ENCODE measurements at regions not wholly inside any gene's neighbourhood (a gene's known extent, or its start where the extent isn't known, plus 50 kb on each side); places are given as distances from the start of the nearest gene placed in this dataset.
A peak's percentile ranks its signal among the peaks of the same experiment; 100 is the strongest.

GRCh38 chr15:39290711-39291435, 290.0 kb upstream of the THBS1 start:
- 100% methylated on average over 1 of the region's 4 CpGs; no CpG with 5 or more reads in 1 of the 2 experiments for WGBS, 2 experiments (ENCODE audit: insufficient coverage in 2 of 2)

GRCh38 chr15:39291690-39292089, 289.2 kb upstream of the THBS1 start:
- WGBS, 2 experiments (ENCODE audit: insufficient coverage in 2 of 2): 100% methylated on average over 1 of the region's 3 CpGs; no CpG with 5 or more reads in 1 of the 2 experiments
- peaks cover 12% of the 10 kb centered on the region for H3K4me1 ChIP-seq (ENCODE audit: control insufficient read depth, insufficient read depth, low read length, poor library complexity, severe bottlenecking)
- H3K36me3 ChIP-seq (ENCODE audit: control insufficient read depth, insufficient read depth, low read length): no peaks in the 10 kb centered on the region
- H3K4me3 ChIP-seq (ENCODE audit: extremely low read depth, insufficient read depth, low read length, poor library complexity, severe bottlenecking): no peak overlapping the region
- H3K9me3 ChIP-seq (ENCODE audit: control insufficient read depth, low read length): no peaks in the 10 kb centered on the region
- H3K27ac ChIP-seq (ENCODE audit: low read depth, low read length, severe bottlenecking): no peak overlapping the region

More at GRCh38 chr15:39290711-39291435, 290.0 kb upstream of the THBS1 start:
- Histone ChIP-seq H3K36me3 (ENCODE audit: control insufficient read depth, insufficient read depth, low read length) (no peaks in the 10 kb centered on the region), H3K27ac (ENCODE audit: low read depth, low read length, severe bottlenecking) (no peak overlapping the region), H3K9me3 (ENCODE audit: control insufficient read depth, low read length) (no peaks in the 10 kb centered on the region), H3K4me3 (ENCODE audit: extremely low read depth, insufficient read depth, low read length, poor library complexity, severe bottlenecking) (no peak overlapping the region), H3K4me1 (ENCODE audit: control insufficient read depth, insufficient read depth, low read length, poor library complexity, severe bottlenecking) (peaks cover 20% of the 10 kb centered on the region)

GRCh38 chr15:39296955-39297354, 283.9 kb upstream of the THBS1 start:
- no peaks in the 10 kb centered on the region for H3K9me3 ChIP-seq (ENCODE audit: control insufficient read depth, low read length)
- no peak overlapping the region for H3K4me3 ChIP-seq (ENCODE audit: extremely low read depth, insufficient read depth, low read length, poor library complexity, severe bottlenecking)
- WGBS, 2 experiments (ENCODE audit: insufficient coverage in 2 of 2): 86% methylated on average over 1 of the region's 1 CpG; no CpG with 5 or more reads in 1 of the 2 experiments
- no peaks in the 10 kb centered on the region for H3K36me3 ChIP-seq (ENCODE audit: control insufficient read depth, insufficient read depth, low read length)
- no peak overlapping the region for H3K27ac ChIP-seq (ENCODE audit: low read depth, low read length, severe bottlenecking)
- peaks cover 22% of the 10 kb centered on the region for H3K4me1 ChIP-seq (ENCODE audit: control insufficient read depth, insufficient read depth, low read length, poor library complexity, severe bottlenecking)

- H3K4me3 ChIP-seq (ENCODE audit: extremely low read depth, insufficient read depth, low read length, poor library complexity, severe bottlenecking): no peak overlapping the region
- no peak overlapping the region for H3K27ac ChIP-seq (ENCODE audit: low read depth, low read length, severe bottlenecking)
- no peaks in the 10 kb centered on the region for H3K36me3 ChIP-seq (ENCODE audit: control insufficient read depth, insufficient read depth, low read length)
- WGBS, 2 experiments (ENCODE audit: insufficient coverage in 2 of 2): 96 to 100% methylated on average over 3 of the region's 4 CpGs
- H3K4me1 ChIP-seq (ENCODE audit: control insufficient read depth, insufficient read depth, low read length, poor library complexity, severe bottlenecking): peaks cover 22% of the 10 kb centered on the region
- H3K9me3 ChIP-seq (ENCODE audit: control insufficient read depth, low read length): no peaks in the 10 kb centered on the region
These were observed 282.5 kb upstream of the THBS1 start for GRCh38 chr15:39298271-39298962.

- Histone ChIP-seq H3K27ac (ENCODE audit: low read depth, low read length, severe bottlenecking) (peak overlapping the region; percentile 78), H3K36me3 (ENCODE audit: control insufficient read depth, insufficient read depth, low read length) (no peaks in the 10 kb centered on the region), H3K4me3 (ENCODE audit: extremely low read depth, insufficient read depth, low read length, poor library complexity, severe bottlenecking) (no peak overlapping the region), H3K9me3 (ENCODE audit: control insufficient read depth, low read length) (no peaks in the 10 kb centered on the region), H3K4me1 (ENCODE audit: control insufficient read depth, insufficient read depth, low read length, poor library complexity, severe bottlenecking) (peaks cover 22% of the 10 kb centered on the region)
- 80 to 100% methylated on average over 1 of the region's 1 CpG for WGBS, 2 experiments (ENCODE audit: insufficient coverage in 2 of 2)
These were observed 281.2 kb upstream of the THBS1 start for GRCh38 chr15:39299486-39300267.

GRCh38 chr15:39300451-39301153, 280.3 kb upstream of the THBS1 start:
- H3K9me3 ChIP-seq (ENCODE audit: control insufficient read depth, low read length): no peaks in the 10 kb centered on the region
- 84 to 100% methylated on average over 1 to 2 of the region's 3 CpGs for WGBS, 2 experiments (ENCODE audit: insufficient coverage in 2 of 2)
- H3K36me3 ChIP-seq (ENCODE audit: control insufficient read depth, insufficient read depth, low read length): no peaks in the 10 kb centered on the region
- peak overlapping the region; percentile 78 for H3K27ac ChIP-seq (ENCODE audit: low read depth, low read length, severe bottlenecking)
- H3K4me1 ChIP-seq (ENCODE audit: control insufficient read depth, insufficient read depth, low read length, poor library complexity, severe bottlenecking): peaks cover 22% of the 10 kb centered on the region
- no peak overlapping the region for H3K4me3 ChIP-seq (ENCODE audit: extremely low read depth, insufficient read depth, low read length, poor library complexity, severe bottlenecking)

GRCh38 chr15:39301589-39301999, 279.3 kb upstream of the THBS1 start:
- Histone ChIP-seq H3K27ac (ENCODE audit: low read depth, low read length, severe bottlenecking) (peak overlapping the region; percentile 63), H3K9me3 (ENCODE audit: control insufficient read depth, low read length) (peaks cover under 1% of the 10 kb centered on the region), H3K4me3 (ENCODE audit: extremely low read depth, insufficient read depth, low read length, poor library complexity, severe bottlenecking) (no peak overlapping the region), H3K4me1 (ENCODE audit: control insufficient read depth, insufficient read depth, low read length, poor library complexity, severe bottlenecking) (peaks cover 22% of the 10 kb centered on the region), H3K36me3 (ENCODE audit: control insufficient read depth, insufficient read depth, low read length) (no peaks in the 10 kb centered on the region)
- WGBS, 2 experiments (ENCODE audit: insufficient coverage in 2 of 2): 100% methylated on average over 2 of the region's 2 CpGs; no CpG with 5 or more reads in 1 of the 2 experiments

- WGBS, 2 experiments (ENCODE audit: insufficient coverage in 2 of 2): 67% methylated on average over 1 of the region's 2 CpGs; no CpG with 5 or more reads in 1 of the 2 experiments
- H3K27ac ChIP-seq (ENCODE audit: low read depth, low read length, severe bottlenecking): no peak overlapping the region
These were observed 277.9 kb upstream of the THBS1 start for GRCh38 chr15:39302936-39303335.

GRCh38 chr15:39304201-39304841, 276.6 kb upstream of the THBS1 start:
- WGBS, 2 experiments (ENCODE audit: insufficient coverage in 2 of 2): 69 to 72% methylated on average over 5 of the region's 7 CpGs
- Histone ChIP-seq H3K9me3 (ENCODE audit: control insufficient read depth, low read length) (peaks cover 10% of the 10 kb centered on the region), H3K36me3 (ENCODE audit: control insufficient read depth, insufficient read depth, low read length) (no peaks in the 10 kb centered on the region), H3K4me3 (ENCODE audit: extremely low read depth, insufficient read depth, low read length, poor library complexity, severe bottlenecking) (no peak overlapping the region), H3K4me1 (ENCODE audit: control insufficient read depth, insufficient read depth, low read length, poor library complexity, severe bottlenecking) (peaks cover 22% of the 10 kb centered on the region), H3K27ac (ENCODE audit: low read depth, low read length, severe bottlenecking) (no peak overlapping the region)

More at GRCh38 chr15:39302936-39303335, 277.9 kb upstream of the THBS1 start:
- peaks cover 10% of the 10 kb centered on the region for H3K9me3 ChIP-seq (ENCODE audit: control insufficient read depth, low read length)
- H3K36me3 ChIP-seq (ENCODE audit: control insufficient read depth, insufficient read depth, low read length): no peaks in the 10 kb centered on the region
- H3K4me1 ChIP-seq (ENCODE audit: control insufficient read depth, insufficient read depth, low read length, poor library complexity, severe bottlenecking): peaks cover 22% of the 10 kb centered on the region
- H3K4me3 ChIP-seq (ENCODE audit: extremely low read depth, insufficient read depth, low read length, poor library complexity, severe bottlenecking): no peak overlapping the region

All from mesodermal cell (in vitro differentiated cells).